ENCODE measurements at regions not wholly inside any gene's neighbourhood (a gene's known extent, or its start where the extent isn't known, plus 50 kb on each side); places are given as distances from the start of the nearest gene placed in this dataset.

- DNase-seq (ENCODE audit: low spot score), result no peak
These were observed 52.2 kb upstream of the PAX6 start for GRCh38 chr11:31863170-31863832.

GRCh38 chr11:31861011-31861410 lies 49.9 kb upstream of the PAX6 start:
- no peak for DNase-seq (ENCODE audit: low spot score)
